ENCODE measurements at regions not wholly inside any gene's neighbourhood (a gene's known extent, or its start where the extent isn't known, plus 50 kb on each side); places are given as distances from the start of the nearest gene placed in this dataset.

DNA sequence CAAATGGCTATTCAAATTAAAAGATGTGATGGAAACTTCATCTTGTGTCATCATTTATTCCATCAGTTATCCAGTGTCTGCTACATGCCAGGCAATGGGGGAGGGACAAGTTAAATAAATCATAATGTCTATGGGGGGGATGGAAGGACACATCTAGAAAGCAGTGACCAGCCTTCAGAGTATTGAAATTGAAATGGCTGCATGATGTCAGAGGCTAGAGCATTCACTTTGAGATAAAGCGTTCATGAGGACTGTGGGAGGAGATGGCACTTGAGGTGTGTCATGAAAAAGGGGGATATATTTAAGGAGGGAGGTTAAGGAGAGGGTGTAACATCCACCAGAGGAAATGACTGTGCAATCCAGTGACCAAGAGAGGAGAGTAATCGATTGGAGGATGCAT lies 50.6 kb downstream of the SLIT2 start:
- no peak for DNase-seq

DNA sequence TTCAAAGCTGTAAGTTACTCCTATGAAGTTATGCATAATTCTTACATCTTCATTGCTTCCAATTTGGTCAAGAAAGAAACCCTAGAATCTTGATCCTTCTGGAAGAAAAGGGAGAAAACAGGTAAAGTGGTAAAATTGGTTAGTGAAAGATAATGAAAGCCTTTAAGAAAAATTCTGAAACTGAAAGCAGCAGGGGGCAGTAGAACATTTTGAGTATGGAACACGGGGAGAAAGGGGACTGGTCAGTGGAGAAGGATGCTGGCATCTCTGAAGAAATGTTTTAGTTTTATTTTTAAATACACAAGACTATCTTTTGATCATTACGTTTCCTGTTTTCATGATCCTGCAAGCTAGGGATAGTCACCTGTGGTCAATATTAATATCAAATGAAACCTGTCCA lies 54.3 kb downstream of the SLIT2 start:
- no peak for DNase-seq

DNA sequence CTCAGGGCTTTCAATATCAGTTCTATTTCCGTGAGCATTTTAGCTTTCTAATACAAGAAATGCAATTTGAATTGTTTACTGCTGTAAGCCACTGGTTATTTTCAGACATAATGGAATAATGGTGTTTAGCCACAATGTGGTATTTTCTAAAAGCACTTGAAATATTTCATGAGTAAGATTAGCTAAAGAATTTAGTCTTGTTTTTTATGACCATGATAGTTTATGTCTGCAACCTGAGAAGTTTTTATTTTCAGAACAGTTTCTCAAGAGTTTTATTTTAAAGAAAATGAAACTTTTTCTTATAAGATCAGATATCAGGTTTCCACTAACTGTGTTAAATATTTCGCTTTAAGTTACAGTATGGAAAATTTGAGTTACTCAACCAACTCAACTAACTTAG lies 60.2 kb downstream of the SLIT2 start:
- DNase-seq = no peak

DNA sequence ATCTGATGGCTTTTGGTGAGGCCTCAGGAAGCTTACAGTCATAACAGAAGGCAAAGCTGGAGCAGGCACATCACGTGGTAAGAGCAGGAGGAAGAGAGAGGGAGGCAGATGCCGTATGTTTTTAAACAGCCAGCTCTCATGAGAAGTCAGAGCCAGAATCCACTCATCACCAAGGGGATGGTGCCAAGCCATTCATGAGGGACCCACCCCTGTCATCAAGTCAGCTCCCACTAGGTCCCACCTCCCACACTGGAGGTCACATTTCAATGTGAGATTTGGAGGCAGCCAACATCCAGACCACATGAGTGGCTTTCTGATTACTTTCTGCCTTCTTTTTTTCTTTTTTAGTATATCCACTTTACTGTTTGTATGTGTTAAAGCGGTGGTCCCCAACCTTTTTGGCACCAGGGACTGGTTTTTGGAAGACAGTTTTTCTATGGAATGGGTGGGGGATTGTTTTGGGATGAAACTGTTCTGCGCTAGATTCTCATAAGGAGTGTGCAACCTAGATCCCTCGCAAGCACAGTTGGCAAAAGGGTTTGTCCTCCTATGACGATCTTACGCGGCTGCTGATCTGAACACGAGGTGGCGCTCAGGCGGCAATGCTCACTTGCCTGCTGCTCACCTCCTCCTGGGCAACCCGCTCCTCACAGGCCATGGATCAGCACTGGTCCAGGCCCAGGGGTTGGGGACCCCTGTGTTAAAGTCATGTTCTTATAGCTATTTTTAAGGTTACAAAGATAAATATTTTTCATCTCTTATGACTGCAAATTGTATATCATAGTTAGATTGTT lies 61.7 kb downstream of the SLIT2 start:
- no peak for DNase-seq

GRCh38 chr4:20317424-20317985 lies 65.8 kb downstream of the SLIT2 start:
- no peak for DNase-seq

DNA sequence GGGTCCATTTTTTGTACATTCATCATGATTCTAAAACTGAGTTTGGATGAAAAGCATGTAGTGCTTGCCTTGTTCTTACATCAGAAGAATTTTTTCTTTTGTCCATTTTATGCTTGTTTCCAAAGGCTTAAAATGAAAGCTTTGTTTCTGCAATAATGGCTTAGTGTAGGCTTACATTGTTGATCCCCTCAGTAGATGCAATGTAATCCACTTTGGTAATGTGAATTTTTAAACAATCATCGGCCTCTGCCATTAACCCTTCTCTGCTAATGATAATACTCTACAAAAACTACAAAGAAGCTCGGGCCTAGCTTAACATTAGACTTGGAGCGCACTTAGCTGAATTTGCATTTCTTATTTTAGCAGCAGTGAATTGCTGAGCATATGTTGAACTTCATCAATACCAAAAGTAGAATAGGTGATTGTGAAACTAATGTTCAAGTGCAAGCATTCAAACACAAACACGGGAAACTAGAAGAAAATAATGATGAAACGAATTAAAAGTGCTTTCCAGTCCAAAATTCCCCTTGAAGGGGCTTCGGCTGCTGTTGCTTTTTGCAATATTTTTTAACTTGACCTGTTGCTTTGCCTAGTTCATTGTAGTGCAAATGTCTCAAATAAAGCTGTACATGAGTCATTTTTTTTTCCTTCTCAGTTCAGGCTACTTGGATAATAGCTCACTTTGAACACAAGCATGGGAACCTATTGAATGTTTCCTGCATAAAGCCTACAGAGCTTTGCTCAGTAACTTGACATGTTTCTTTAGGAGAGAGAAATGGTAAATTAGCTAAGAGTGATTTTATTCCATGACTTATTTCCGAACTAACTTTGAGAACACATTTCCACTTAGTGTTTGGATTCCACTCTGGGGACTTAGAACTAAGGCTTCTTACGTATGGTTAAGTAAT lies 66.5 kb downstream of the SLIT2 start:
- no peak for DNase-seq

GRCh38 chr4:20318909-20319277 lies 67.2 kb downstream of the SLIT2 start:
- DNase-seq = no peak

GRCh38 chr4:20319825-20320612 lies 68.3 kb downstream of the SLIT2 start:
- DNase-seq = no peak

GRCh38 chr4:20323991-20324390 lies 72.3 kb downstream of the SLIT2 start:
- no peak for DNase-seq

GRCh38 chr4:20326460-20326859 lies 74.8 kb downstream of the SLIT2 start:
- no peak for DNase-seq

DNA sequence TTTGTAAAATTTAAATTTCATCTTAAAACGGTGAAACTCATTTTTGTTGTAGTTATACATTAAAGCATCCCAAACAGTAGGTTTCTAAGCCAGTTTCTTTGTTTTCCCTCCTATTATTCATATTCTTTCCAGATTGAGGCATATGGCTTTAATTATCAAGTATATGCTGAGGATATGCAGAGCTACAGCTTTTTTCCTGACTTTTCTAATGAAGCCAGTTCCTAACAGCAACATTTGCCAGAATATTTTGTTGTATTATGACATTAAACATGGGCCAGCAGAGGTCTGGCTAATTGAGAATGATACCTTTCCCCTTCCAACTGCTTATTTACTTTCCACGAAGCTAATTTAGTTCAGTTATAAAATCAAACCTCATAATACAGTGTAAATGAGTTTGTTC lies 75.3 kb downstream of the SLIT2 start:
- DNase-seq = no peak

DNA sequence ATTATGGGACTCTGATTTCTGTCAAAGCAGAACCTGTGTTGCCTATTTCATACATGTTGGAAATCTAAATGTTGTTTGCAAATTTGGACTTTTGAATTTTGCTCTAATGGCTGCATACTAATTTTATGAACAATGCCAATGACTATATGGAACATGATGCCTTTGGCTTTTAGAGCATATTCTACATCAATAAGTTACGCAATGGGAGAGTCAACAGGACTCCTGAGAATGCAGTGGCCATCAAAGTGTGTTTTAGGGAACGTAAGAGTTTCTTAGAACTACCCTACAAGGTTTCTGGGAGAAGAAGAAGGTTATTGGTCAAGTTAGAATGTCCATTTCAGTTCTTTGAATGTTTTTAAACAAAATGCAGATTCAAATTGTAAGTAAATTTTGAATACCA lies 76.1 kb downstream of the SLIT2 start:
- DNase-seq = no peak

GRCh38 chr4:20331642-20332041 lies 79.9 kb downstream of the SLIT2 start:
- DNase-seq = no peak

- DNase-seq = no peak
Observed at GRCh38 chr4:20333141-20333715, 81.5 kb downstream of the SLIT2 start.

DNA sequence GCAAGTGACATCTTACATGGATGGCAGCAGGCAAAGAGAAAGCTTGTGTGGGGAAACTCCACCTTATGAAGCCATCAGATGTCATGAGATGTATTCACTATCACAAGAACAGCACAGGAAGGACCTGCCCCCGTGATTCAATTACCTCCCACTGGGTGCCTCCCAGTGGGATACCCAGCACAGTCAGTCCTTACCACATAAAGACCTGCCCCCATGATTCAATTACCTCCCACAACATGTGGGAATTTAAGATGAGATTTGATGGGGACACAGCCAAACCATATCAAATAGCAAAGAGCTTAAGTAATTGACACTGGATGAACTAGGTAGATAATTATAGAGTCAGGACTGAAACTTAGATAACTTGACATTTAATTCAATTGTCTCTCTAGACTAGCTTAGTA lies 85.6 kb downstream of the SLIT2 start:
- no peak for DNase-seq

- no peak for DNase-seq
Observed at GRCh38 chr4:20338841-20339240, 87.1 kb downstream of the SLIT2 start.

- no peak for DNase-seq
Observed at GRCh38 chr4:20341134-20341738, 89.5 kb downstream of the SLIT2 start.

- no peak for DNase-seq
Observed at GRCh38 chr4:20347531-20347930, 95.8 kb downstream of the SLIT2 start.

DNA sequence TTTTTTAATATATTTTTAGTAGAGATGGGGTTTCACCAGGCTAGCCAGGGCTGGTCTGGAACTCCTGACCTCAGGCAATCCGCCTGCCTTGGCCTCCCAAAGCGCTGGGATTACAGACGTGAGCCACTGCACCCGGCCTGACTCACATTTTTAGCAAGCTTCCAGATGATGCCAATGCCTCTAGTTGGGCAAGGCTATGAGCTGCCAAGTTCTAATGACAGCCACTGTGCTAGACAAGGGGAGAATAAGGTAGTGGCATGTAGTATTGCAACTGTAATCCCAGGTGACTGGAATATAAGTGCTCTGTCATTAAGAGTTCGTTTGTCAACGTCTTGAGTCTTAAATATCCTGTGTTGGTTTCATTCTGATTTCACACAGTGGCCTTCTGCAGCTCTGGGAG lies 96.7 kb downstream of the SLIT2 start:
- no peak for DNase-seq

GRCh38 chr4:20351360-20352162 lies 99.9 kb downstream of the SLIT2 start:
- no peak for DNase-seq

- DNase-seq = no peak
Observed at GRCh38 chr4:20352163-20352431, 100.4 kb downstream of the SLIT2 start.

GRCh38 chr4:20353646-20354045 lies 101.9 kb downstream of the SLIT2 start:
- no peak for DNase-seq
